LNCaP clone FGC (cell line): ENCODE measurements at regions not wholly inside any gene's neighbourhood (a gene's known extent, or its start where the extent isn't known, plus 50 kb on each side); places are given as distances from the start of the nearest gene placed in this dataset.

Experiments used
- DNase-seq: peaks from one replicate; pipeline ENCODE4 v3.0.0-alpha.2; 2011; ENCODE audit warnings: low read depth
- H3K4me3 ChIP-seq: 2 replicates; pipeline ENCODE4 v1.5.1; 2011; ENCODE audit warnings: mild to moderate bottlenecking, low read depth, low read length, control low read depth
- CTCF ChIP-seq: IDR thresholded peaks from 2 replicates; pipeline ENCODE4 v1.5.1; 2012; ENCODE audit warnings: mild to moderate bottlenecking; ENCODE audit not compliant: control insufficient read depth, insufficient read depth; ENCODE audit errors: extremely low read depth

GRCh38 chr2:139967665-139968064, 1187.5 kb upstream of the NXPH2 start:
- H3K4me3 ChIP-seq = no peak overlapping the region
- no peak for TF ChIP-seq CTCF
- DNase-seq = no peak

GRCh38 chr2:139964721-139965440, 1184.7 kb upstream of the NXPH2 start:
- no peak for TF ChIP-seq CTCF
- no peak for DNase-seq
- H3K4me3 ChIP-seq = no peak overlapping the region

GRCh38 chr2:139963863-139964355, 1183.7 kb upstream of the NXPH2 start:
- no peak for TF ChIP-seq CTCF
- no peak overlapping the region for H3K4me3 ChIP-seq
- DNase-seq = no peak

GRCh38 chr2:139949242-139949972, 1169.2 kb upstream of the NXPH2 start:
- no peak for TF ChIP-seq CTCF
- no peak for DNase-seq
- H3K4me3 ChIP-seq = no peak overlapping the region

- peak; percentile 64 for TF ChIP-seq CTCF
- no peak for DNase-seq
- no peak overlapping the region for H3K4me3 ChIP-seq
Observed at GRCh38 chr2:139946690-139947089, 1166.5 kb upstream of the NXPH2 start.

GRCh38 chr2:139940686-139941085, 1160.5 kb upstream of the NXPH2 start:
- no peak for DNase-seq
- no peak overlapping the region for H3K4me3 ChIP-seq
- no peak for TF ChIP-seq CTCF
